Liver (tissue), 8 donors: ENCODE measurements at regions not wholly inside any gene's neighbourhood (a gene's known extent, or its start where the extent isn't known, plus 50 kb on each side); places are given as distances from the start of the nearest gene placed in this dataset.

Experiments used
- DNase-seq: peaks from one replicate; pipeline ENCODE4 v3.0.0-alpha.2; 2017; ENCODE audit warnings: low spot score
- H3K27ac ChIP-seq, 2 donors: one replicate each; pipeline ENCODE4 v1.7.0; 2013; ENCODE audit warnings: inconsistent platforms in 2 of 2, low read length in 2 of 2, control low read depth in 1 of 2, low read depth in 1 of 2, mild to moderate bottlenecking in 1 of 2
- H3K27me3 ChIP-seq, 4 donors: one replicate each; pipeline versions ENCODE4 v1.6.1 to v1.7.0; 2013; ENCODE audit warnings: low read length in 3 of 4, inconsistent platforms in 1 of 4, mild to moderate bottlenecking in 1 of 4, moderate library complexity in 1 of 4; ENCODE audit not compliant: control insufficient read depth in 4 of 4, insufficient read depth in 4 of 4
- H3K36me3 ChIP-seq, 4 donors: one replicate each; pipeline versions ENCODE4 v1.6.1 to v1.7.0; 2013; ENCODE audit warnings: low read length in 3 of 4, mild to moderate bottlenecking in 3 of 4, low read depth in 1 of 4, moderate library complexity in 1 of 4; ENCODE audit not compliant: control insufficient read depth in 4 of 4, insufficient read depth in 3 of 4
- H3K4me1 ChIP-seq, 4 donors: one replicate each; pipeline versions ENCODE4 v1.6.1 to v1.7.0; 2013; ENCODE audit warnings: low read length in 3 of 4, mild to moderate bottlenecking in 3 of 4, moderate library complexity in 1 of 4; ENCODE audit not compliant: control insufficient read depth in 4 of 4, insufficient read depth in 4 of 4
- H3K4me3 ChIP-seq, 3 donors: one replicate each; pipeline versions ENCODE4 v1.6.1 to v1.7.0; 2013; ENCODE audit warnings: low read length in 3 of 3, control low read depth in 1 of 3, low read depth in 1 of 3, mild to moderate bottlenecking in 1 of 3
- H3K9ac ChIP-seq, 2 donors: one replicate each; pipeline ENCODE4 v1.7.0; 2013; ENCODE audit warnings: low read length in 2 of 2, mild to moderate bottlenecking in 2 of 2, moderate library complexity in 2 of 2, control low read depth in 1 of 2, low read depth in 1 of 2
- H3K9me3 ChIP-seq, 4 donors: one replicate each; pipeline versions ENCODE4 v1.6.1 to v1.7.0; 2013; ENCODE audit warnings: low read length in 3 of 4; ENCODE audit not compliant: control insufficient read depth in 4 of 4
- EGR1 ChIP-seq, 2 donors: IDR thresholded peaks; 2 replicates each; pipeline ENCODE4 v1.6.1; 2016 to 2018; ENCODE audit warnings: antibody characterized with exemption in 2 of 2, low read depth in 2 of 2
- FOXA1 ChIP-seq: IDR thresholded peaks from 2 replicates; pipeline ENCODE4 v1.6.1; 2016; ENCODE audit warnings: antibody characterized with exemption
- FOXA2 ChIP-seq: IDR thresholded peaks from 2 replicates; pipeline ENCODE4 v1.6.1; 2016; ENCODE audit warnings: antibody characterized with exemption
- GABPA ChIP-seq, 2 donors: IDR thresholded peaks in 1 of 2; conservative IDR thresholded peaks in 1 of 2; 2 replicates each; pipeline ENCODE4 v1.6.1; 2016; ENCODE audit warnings: antibody characterized with exemption in 2 of 2, mild to moderate bottlenecking in 1 of 2, moderate library complexity in 1 of 2
- HNF4A ChIP-seq, 2 donors: conservative IDR thresholded peaks; 2 replicates each; pipeline ENCODE4 v1.6.1; 2016; ENCODE audit warnings: antibody characterized with exemption in 2 of 2, mild to moderate bottlenecking in 2 of 2
- HNF4G ChIP-seq: IDR thresholded peaks from 2 replicates; pipeline ENCODE4 v1.6.1; 2016; ENCODE audit warnings: antibody characterized with exemption
- JUND ChIP-seq, 2 donors: IDR thresholded peaks; 2 replicates each; pipeline ENCODE4 v1.6.1; 2016; ENCODE audit warnings: antibody characterized with exemption in 2 of 2
- NR2F2 ChIP-seq: IDR thresholded peaks from 2 replicates; pipeline ENCODE4 v1.6.1; 2016; ENCODE audit warnings: antibody characterized with exemption
- RAD21 ChIP-seq, 2 donors: IDR thresholded peaks; 2 replicates each; pipeline ENCODE4 v1.6.1; 2016; ENCODE audit warnings: antibody characterized with exemption in 2 of 2, mild to moderate bottlenecking in 2 of 2
- RXRA ChIP-seq, 2 donors: IDR thresholded peaks; 2 replicates each; pipeline ENCODE4 v1.6.1; 2017 to 2018; ENCODE audit warnings: antibody characterized with exemption in 2 of 2, mild to moderate bottlenecking in 1 of 2
- SP1 ChIP-seq: IDR thresholded peaks from 2 replicates; pipeline ENCODE4 v1.6.1; 2018; ENCODE audit warnings: antibody characterized with exemption, mild to moderate bottlenecking
- TAF1 ChIP-seq: conservative IDR thresholded peaks from 2 replicates; pipeline ENCODE4 v1.6.1; 2016; ENCODE audit warnings: antibody characterized with exemption, mild to moderate bottlenecking
- YY1 ChIP-seq: IDR thresholded peaks from 2 replicates; pipeline ENCODE4 v1.6.1; 2016; ENCODE audit warnings: antibody characterized with exemption, mild to moderate bottlenecking
- WGBS: extraction: QIAGEN DNeasy Blood & Tissue Kit; methylation state at CpG from one replicate; pipeline ENCODE4 v1.1.7; 2013; 5-methylcytosine and 5-hydroxymethylcytosine counted together
- TF ChIP-seq, protein P1 (sequence below): IDR thresholded peaks from 2 replicates; pipeline ENCODE4 v1.6.1; 2016; ENCODE audit warnings: antibody characterized with exemption, mild to moderate bottlenecking
- TF ChIP-seq, protein P2 (sequence below): IDR thresholded peaks from 2 replicates; pipeline ENCODE4 v1.6.1; 2016; ENCODE audit warnings: antibody characterized with exemption
- TF ChIP-seq, protein P3 (sequence below): IDR thresholded peaks from 2 replicates; pipeline ENCODE4 v1.6.1; 2016; ENCODE audit warnings: antibody characterized with exemption
- TF ChIP-seq, protein P4 (sequence below): fragments of 150-350 bp; IDR thresholded peaks from 2 replicates; pipeline ENCODE4 v1.5.1; 2017; ENCODE audit warnings: improper control_type of control experiment, low read depth, low read length; ENCODE audit not compliant: missing input control
- donor health status: healthy.
- donor health status: healthy.
- donor health status: healthy.
- donor health status: healthy.
- donor health status: healthy.

DNA sequence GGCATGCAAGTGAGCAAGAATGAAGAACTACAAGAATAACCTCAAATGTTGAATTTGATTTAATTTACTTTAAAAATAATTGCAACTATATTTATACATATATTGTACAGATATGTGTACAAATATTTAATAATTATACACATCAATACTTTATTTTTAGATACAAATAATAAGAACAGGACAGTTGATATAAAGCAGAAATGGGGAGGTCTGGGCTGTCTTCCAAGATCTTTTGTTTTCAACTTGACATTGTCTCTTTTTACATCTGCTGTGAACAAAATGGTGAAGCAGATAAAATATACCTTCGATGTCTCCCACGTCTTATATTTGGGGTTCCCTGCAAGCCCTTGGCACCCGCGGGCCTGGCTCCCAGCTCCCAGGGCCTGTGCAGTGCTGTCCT is 231.3 kb upstream of the RBBP8 start:
- H3K4me3 ChIP-seq = no peak overlapping the region
- WGBS = 87% methylated on average over 4 of the region's 4 CpGs
- no peak for TF ChIP-seq SP1
- DNase-seq = no peak
- H3K27ac ChIP-seq = no peak overlapping the region
- H3K4me1 ChIP-seq = peaks cover 0 to 17% (median 10%) of the 10 kb centered on the region in 4 donors
- no peak overlapping the region for H3K9ac ChIP-seq
- no peaks in the 10 kb centered on the region for H3K36me3 ChIP-seq
- no peaks in the 10 kb centered on the region for H3K27me3 ChIP-seq
- H3K9me3 ChIP-seq = no peaks in the 10 kb centered on the region

DNA sequence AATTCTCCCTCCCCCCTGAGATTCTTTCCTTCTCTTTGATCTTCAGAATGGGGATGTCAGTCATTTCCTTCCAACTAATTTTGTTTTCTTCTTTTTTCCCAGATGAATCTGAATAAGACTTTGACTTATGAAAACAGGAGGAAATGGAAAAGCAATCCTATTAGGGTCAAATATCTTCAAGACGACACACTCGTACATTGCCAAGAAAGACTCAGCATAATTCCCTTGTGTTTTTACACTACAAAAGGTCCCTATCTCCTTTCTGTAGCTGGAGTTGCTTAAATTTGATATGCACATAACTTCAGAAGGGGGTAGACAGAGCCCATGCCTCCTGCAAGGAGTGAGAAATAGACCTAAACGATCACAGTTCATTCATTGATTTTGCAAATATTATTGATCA is 230.3 kb upstream of the RBBP8 start:
- H3K9ac ChIP-seq = no peak overlapping the region
- no peak overlapping the region for H3K4me3 ChIP-seq
- no peaks in the 10 kb centered on the region for H3K27me3 ChIP-seq
- DNase-seq = no peak
- H3K9me3 ChIP-seq = no peaks in the 10 kb centered on the region
- TF ChIP-seq EGR1 (IDR thresholded peaks at IDR 0.05; ENCODE audit: low read depth in 2 of 2) = no peak
- TF ChIP-seq HNF4A (conservative IDR thresholded peaks at IDR 0.05) = no peak
- no peak overlapping the region for H3K27ac ChIP-seq
- H3K36me3 ChIP-seq = no peaks in the 10 kb centered on the region
- WGBS = 68% methylated on average over 3 of the region's 3 CpGs
- H3K4me1 ChIP-seq = peaks cover 0 to 17% (median 10%) of the 10 kb centered on the region in 4 donors

DNA sequence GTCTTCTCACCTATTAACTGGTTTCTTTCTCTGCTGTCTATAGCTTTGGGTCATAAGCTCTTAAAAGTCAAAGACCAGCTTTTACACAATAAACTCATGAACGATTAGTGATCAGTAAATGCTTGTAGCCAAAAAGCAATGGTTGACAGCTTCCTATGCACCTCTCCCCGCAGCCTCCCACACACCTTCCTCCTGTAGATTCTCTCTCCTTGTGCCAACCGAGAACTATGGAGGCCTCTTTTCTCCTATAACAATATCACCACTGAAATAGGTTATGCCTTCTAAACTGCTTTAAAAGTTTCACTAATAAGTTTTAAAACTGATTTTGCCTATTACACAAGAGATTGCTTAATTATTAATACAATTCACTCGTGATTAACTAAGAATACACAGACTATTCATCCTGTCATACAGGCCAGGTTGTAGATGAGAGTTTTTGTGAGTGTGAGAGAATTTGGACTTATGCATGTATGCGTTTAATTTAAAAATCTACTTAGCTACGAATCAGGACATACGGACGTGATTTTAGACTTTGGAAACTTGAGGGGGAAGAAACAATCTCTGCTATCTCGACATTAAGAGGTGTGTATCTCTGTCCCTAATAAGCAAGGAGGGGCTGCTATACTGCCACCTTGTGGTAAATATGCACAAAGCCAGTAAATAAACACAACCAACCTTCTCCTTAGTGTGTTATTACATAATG is 229.1 kb upstream of the RBBP8 start:
- no peaks in the 10 kb centered on the region for H3K9me3 ChIP-seq
- H3K27me3 ChIP-seq = no peaks in the 10 kb centered on the region
- peak overlapping the region in 1 of 2 donors; percentile 21 for H3K9ac ChIP-seq
- 29% methylated on average over 9 of the region's 9 CpGs for WGBS
- TF ChIP-seq TAF1 (no peak), FOXA1 (peak; percentile 68), YY1 (no peak), HNF4G (peak; percentile 23), FOXA2 (peak; percentile 86), NR2F2 (no peak), GABPA (IDR thresholded peaks at IDR 0.05 in 1 of 2, conservative IDR thresholded peaks at IDR 0.05 in 1 of 2) (no peak), RAD21 (IDR thresholded peaks at IDR 0.05) (peak; percentile 93 to 96), RXRA (IDR thresholded peaks at IDR 0.05) (peak; percentile 50 to 64), SP1 (peak; percentile 37), HNF4A (conservative IDR thresholded peaks at IDR 0.05) (peak; percentile 38 to 45), JUND (IDR thresholded peaks at IDR 0.05) (no peak)
- TF ChIP-seq, protein P1, sequence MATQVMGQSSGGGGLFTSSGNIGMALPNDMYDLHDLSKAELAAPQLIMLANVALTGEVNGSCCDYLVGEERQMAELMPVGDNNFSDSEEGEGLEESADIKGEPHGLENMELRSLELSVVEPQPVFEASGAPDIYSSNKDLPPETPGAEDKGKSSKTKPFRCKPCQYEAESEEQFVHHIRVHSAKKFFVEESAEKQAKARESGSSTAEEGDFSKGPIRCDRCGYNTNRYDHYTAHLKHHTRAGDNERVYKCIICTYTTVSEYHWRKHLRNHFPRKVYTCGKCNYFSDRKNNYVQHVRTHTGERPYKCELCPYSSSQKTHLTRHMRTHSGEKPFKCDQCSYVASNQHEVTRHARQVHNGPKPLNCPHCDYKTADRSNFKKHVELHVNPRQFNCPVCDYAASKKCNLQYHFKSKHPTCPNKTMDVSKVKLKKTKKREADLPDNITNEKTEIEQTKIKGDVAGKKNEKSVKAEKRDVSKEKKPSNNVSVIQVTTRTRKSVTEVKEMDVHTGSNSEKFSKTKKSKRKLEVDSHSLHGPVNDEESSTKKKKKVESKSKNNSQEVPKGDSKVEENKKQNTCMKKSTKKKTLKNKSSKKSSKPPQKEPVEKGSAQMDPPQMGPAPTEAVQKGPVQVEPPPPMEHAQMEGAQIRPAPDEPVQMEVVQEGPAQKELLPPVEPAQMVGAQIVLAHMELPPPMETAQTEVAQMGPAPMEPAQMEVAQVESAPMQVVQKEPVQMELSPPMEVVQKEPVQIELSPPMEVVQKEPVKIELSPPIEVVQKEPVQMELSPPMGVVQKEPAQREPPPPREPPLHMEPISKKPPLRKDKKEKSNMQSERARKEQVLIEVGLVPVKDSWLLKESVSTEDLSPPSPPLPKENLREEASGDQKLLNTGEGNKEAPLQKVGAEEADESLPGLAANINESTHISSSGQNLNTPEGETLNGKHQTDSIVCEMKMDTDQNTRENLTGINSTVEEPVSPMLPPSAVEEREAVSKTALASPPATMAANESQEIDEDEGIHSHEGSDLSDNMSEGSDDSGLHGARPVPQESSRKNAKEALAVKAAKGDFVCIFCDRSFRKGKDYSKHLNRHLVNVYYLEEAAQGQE = no peak
- TF ChIP-seq, protein P2, sequence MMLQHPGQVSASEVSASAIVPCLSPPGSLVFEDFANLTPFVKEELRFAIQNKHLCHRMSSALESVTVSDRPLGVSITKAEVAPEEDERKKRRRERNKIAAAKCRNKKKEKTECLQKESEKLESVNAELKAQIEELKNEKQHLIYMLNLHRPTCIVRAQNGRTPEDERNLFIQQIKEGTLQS = peak; percentile 51
- TF ChIP-seq, protein P3, sequence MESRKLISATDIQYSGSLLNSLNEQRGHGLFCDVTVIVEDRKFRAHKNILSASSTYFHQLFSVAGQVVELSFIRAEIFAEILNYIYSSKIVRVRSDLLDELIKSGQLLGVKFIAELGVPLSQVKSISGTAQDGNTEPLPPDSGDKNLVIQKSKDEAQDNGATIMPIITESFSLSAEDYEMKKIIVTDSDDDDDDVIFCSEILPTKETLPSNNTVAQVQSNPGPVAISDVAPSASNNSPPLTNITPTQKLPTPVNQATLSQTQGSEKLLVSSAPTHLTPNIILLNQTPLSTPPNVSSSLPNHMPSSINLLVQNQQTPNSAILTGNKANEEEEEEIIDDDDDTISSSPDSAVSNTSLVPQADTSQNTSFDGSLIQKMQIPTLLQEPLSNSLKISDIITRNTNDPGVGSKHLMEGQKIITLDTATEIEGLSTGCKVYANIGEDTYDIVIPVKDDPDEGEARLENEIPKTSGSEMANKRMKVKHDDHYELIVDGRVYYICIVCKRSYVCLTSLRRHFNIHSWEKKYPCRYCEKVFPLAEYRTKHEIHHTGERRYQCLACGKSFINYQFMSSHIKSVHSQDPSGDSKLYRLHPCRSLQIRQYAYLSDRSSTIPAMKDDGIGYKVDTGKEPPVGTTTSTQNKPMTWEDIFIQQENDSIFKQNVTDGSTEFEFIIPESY = no peak
- TF ChIP-seq, protein P4, sequence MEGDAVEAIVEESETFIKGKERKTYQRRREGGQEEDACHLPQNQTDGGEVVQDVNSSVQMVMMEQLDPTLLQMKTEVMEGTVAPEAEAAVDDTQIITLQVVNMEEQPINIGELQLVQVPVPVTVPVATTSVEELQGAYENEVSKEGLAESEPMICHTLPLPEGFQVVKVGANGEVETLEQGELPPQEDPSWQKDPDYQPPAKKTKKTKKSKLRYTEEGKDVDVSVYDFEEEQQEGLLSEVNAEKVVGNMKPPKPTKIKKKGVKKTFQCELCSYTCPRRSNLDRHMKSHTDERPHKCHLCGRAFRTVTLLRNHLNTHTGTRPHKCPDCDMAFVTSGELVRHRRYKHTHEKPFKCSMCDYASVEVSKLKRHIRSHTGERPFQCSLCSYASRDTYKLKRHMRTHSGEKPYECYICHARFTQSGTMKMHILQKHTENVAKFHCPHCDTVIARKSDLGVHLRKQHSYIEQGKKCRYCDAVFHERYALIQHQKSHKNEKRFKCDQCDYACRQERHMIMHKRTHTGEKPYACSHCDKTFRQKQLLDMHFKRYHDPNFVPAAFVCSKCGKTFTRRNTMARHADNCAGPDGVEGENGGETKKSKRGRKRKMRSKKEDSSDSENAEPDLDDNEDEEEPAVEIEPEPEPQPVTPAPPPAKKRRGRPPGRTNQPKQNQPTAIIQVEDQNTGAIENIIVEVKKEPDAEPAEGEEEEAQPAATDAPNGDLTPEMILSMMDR = peak; percentile 89
- peaks cover 0 to 17% (median 10%) of the 10 kb centered on the region in 4 donors for H3K4me1 ChIP-seq
- no peaks in the 10 kb centered on the region for H3K36me3 ChIP-seq
- H3K4me3 ChIP-seq = peak overlapping the region in 1 of 3 donors; percentile 16
- DNase-seq = no peak
- H3K27ac ChIP-seq = peak overlapping the region; percentile 49 to 61
